HG03095 (cell line): ENCODE measurements at regions not wholly inside any gene's neighbourhood (a gene's known extent, or its start where the extent isn't known, plus 50 kb on each side); places are given as distances from the start of the nearest gene placed in this dataset.

Source experiments
- ATAC-seq: cut with Tn5 transposase; IDR thresholded peaks from one replicate; pipeline ENCODE4 v1.9.1; 2021; ENCODE audit warnings: moderate library complexity; ENCODE audit not compliant: unreplicated experiment

- no peak for ATAC-seq
Measured at GRCh38 chr7:25828468-25828867, 323.5 kb upstream of the NFE2L3 start.

- ATAC-seq = no peak
Measured at GRCh38 chr7:25829663-25830062, 322.3 kb upstream of the NFE2L3 start.

- ATAC-seq = no peak
Measured at GRCh38 chr7:25830215-25830614, 321.8 kb upstream of the NFE2L3 start.

- no peak for ATAC-seq
Measured at GRCh38 chr7:25831062-25831691, 320.8 kb upstream of the NFE2L3 start.

GRCh38 chr7:25831831-25832411 lies 320.1 kb upstream of the NFE2L3 start:
- ATAC-seq = no peak

- no peak for ATAC-seq
Measured at GRCh38 chr7:25832456-25832855, 319.5 kb upstream of the NFE2L3 start.

- ATAC-seq = no peak
Measured at GRCh38 chr7:25832929-25833328, 319.1 kb upstream of the NFE2L3 start.

- no peak for ATAC-seq
Measured at GRCh38 chr7:25834050-25834449, 317.9 kb upstream of the NFE2L3 start.

- no peak for ATAC-seq
Measured at GRCh38 chr7:25835197-25835596, 316.8 kb upstream of the NFE2L3 start.

GRCh38 chr7:25839084-25839769 lies 312.8 kb upstream of the NFE2L3 start:
- no peak for ATAC-seq

GRCh38 chr7:25840209-25840792 lies 311.7 kb upstream of the NFE2L3 start:
- ATAC-seq = no peak

GRCh38 chr7:25841575-25841974 lies 310.4 kb upstream of the NFE2L3 start:
- no peak for ATAC-seq

- no peak for ATAC-seq
Measured at GRCh38 chr7:25842201-25842733, 309.7 kb upstream of the NFE2L3 start.

- ATAC-seq = no peak
Measured at GRCh38 chr7:25843467-25843866, 308.5 kb upstream of the NFE2L3 start.

- no peak for ATAC-seq
Measured at GRCh38 chr7:25844102-25844870, 307.7 kb upstream of the NFE2L3 start.

- ATAC-seq = no peak
Measured at GRCh38 chr7:25845464-25845863, 306.5 kb upstream of the NFE2L3 start.

GRCh38 chr7:25846722-25847121 lies 305.3 kb upstream of the NFE2L3 start:
- ATAC-seq = no peak

GRCh38 chr7:25847336-25848070 lies 304.5 kb upstream of the NFE2L3 start:
- ATAC-seq = no peak

GRCh38 chr7:25849500-25850184 lies 302.4 kb upstream of the NFE2L3 start:
- ATAC-seq = no peak

- ATAC-seq = no peak
Measured at GRCh38 chr7:25850216-25850615, 301.8 kb upstream of the NFE2L3 start.
